DOHH2 (cell line): ENCODE measurements at regions not wholly inside any gene's neighbourhood (a gene's known extent, or its start where the extent isn't known, plus 50 kb on each side); places are given as distances from the start of the nearest gene placed in this dataset.
"Not testable (repeated sequence)": the region's sequence is repeated elsewhere in the genome, so short reads cannot be mapped to it uniquely, and the experiment has no call there.

Source experiments
- CTCF ChIP-seq: fragments of 200-600 bp; sonication (generic); IDR thresholded peaks from one replicate; pipeline ENCODE4 v1.5.1; 2014; ENCODE audit warnings: antibody characterized with exemption, mild to moderate bottlenecking, low read depth, low read length; ENCODE audit not compliant: poor library complexity, severe bottlenecking
- EZH2phosphoT487 ChIP-seq: fragments of 200-600 bp; sonication (generic); IDR thresholded peaks from 2 replicates; pipeline ENCODE4 v1.6.1; 2017; ENCODE audit warnings: borderline replicate concordance, mild to moderate bottlenecking, antibody characterized with exemption, low read length, moderate library complexity, mixed read lengths

GRCh38 chr2:163913532-163913944 lies 177.7 kb upstream of the FIGN start:
- not testable (repeated sequence) for TF ChIP-seq CTCF, EZH2phosphoT487
